Activated gamma-delta T cell treated with anti-CD3 and anti-CD28 coated beads, Interleukin-2, amount 50 U/mL, for 16 hours (primary cell): ENCODE measurements at regions not wholly inside any gene's neighbourhood (a gene's known extent, or its start where the extent isn't known, plus 50 kb on each side); places are given as distances from the start of the nearest gene placed in this dataset.

Experiments used
- DNase-seq: peaks from one replicate; pipeline ENCODE4 v3.0.0-alpha.2; 2020; ENCODE audit warnings: low read depth

GRCh38 chr17:33640629-33641028 is 347.5 kb upstream of the ASIC2 start:
- no peak for DNase-seq

GRCh38 chr17:33642002-33642401 is 348.9 kb upstream of the ASIC2 start:
- DNase-seq = no peak

- DNase-seq = no peak
Measured at GRCh38 chr17:33647956-33648355, 354.9 kb upstream of the ASIC2 start.

- no peak for DNase-seq
Measured at GRCh38 chr17:33650304-33650703, 357.2 kb upstream of the ASIC2 start.

GRCh38 chr17:33651686-33652085 is 358.6 kb upstream of the ASIC2 start:
- DNase-seq = no peak

- DNase-seq = no peak
Measured at GRCh38 chr17:33652731-33653398, 359.8 kb upstream of the ASIC2 start.

- DNase-seq = no peak
Measured at GRCh38 chr17:33653399-33653788, 360.3 kb upstream of the ASIC2 start.

GRCh38 chr17:33657181-33657580 is 364.1 kb upstream of the ASIC2 start:
- no peak for DNase-seq

- no peak for DNase-seq
Measured at GRCh38 chr17:33661975-33662374, 368.9 kb upstream of the ASIC2 start.

- no peak for DNase-seq
Measured at GRCh38 chr17:33664116-33664840, 371.2 kb upstream of the ASIC2 start.

GRCh38 chr17:33667052-33667509 is 374.0 kb upstream of the ASIC2 start:
- no peak for DNase-seq

GRCh38 chr17:33667671-33668070 is 374.6 kb upstream of the ASIC2 start:
- no peak for DNase-seq

GRCh38 chr17:33668516-33668915 is 375.4 kb upstream of the ASIC2 start:
- no peak for DNase-seq

- DNase-seq = no peak
Measured at GRCh38 chr17:33671491-33671890, 378.4 kb upstream of the ASIC2 start.

- DNase-seq = peak; percentile 12
Measured at GRCh38 chr17:33674685-33675084, 381.6 kb upstream of the ASIC2 start.

- no peak for DNase-seq
Measured at GRCh38 chr17:33676444-33676843, 383.3 kb upstream of the ASIC2 start.

GRCh38 chr17:33679595-33679994 is 386.5 kb upstream of the ASIC2 start:
- DNase-seq = no peak

- DNase-seq = no peak
Measured at GRCh38 chr17:33680472-33680871, 387.4 kb upstream of the ASIC2 start.

- DNase-seq = no peak
Measured at GRCh38 chr17:33682599-33682998, 389.5 kb upstream of the ASIC2 start.

- DNase-seq = no peak
Measured at GRCh38 chr17:33684735-33685134, 391.6 kb upstream of the ASIC2 start.

GRCh38 chr17:33686171-33686570 is 393.1 kb upstream of the ASIC2 start:
- no peak for DNase-seq

- DNase-seq = no peak
Measured at GRCh38 chr17:33687831-33688230, 394.7 kb upstream of the ASIC2 start.

GRCh38 chr17:33688771-33689170 is 395.7 kb upstream of the ASIC2 start:
- DNase-seq = no peak

GRCh38 chr17:33689725-33690124 is 396.6 kb upstream of the ASIC2 start:
- DNase-seq = no peak
